ENCODE measurements at regions not wholly inside any gene's neighbourhood (a gene's known extent, or its start where the extent isn't known, plus 50 kb on each side); places are given as distances from the start of the nearest gene placed in this dataset.

- TF ChIP-seq POLR2AphosphoS5 (IDR thresholded peaks at IDR 0.05; ENCODE audit: low read depth, low read length) (no peak), CTCF (IDR thresholded peaks at IDR 0.05) (no peak), SIN3A (IDR thresholded peaks at IDR 0.05; ENCODE audit: borderline replicate concordance, insufficient read depth, low read depth, low read length) (no peak), REST (IDR thresholded peaks at IDR 0.05; ENCODE audit: insufficient read depth in 1 of 2, low read depth in 2 of 2, low read length in 1 of 2) (no peak)
These were observed 80.8 kb upstream of the CNEP1R1 start for GRCh38 chr16:49944221-49944620.
